ENCODE measurements at regions not wholly inside any gene's neighbourhood (a gene's known extent, or its start where the extent isn't known, plus 50 kb on each side); places are given as distances from the start of the nearest gene placed in this dataset.
"Not testable (repeated sequence)": the region's sequence is repeated elsewhere in the genome, so short reads cannot be mapped to it uniquely, and the experiment has no call there.

DNA sequence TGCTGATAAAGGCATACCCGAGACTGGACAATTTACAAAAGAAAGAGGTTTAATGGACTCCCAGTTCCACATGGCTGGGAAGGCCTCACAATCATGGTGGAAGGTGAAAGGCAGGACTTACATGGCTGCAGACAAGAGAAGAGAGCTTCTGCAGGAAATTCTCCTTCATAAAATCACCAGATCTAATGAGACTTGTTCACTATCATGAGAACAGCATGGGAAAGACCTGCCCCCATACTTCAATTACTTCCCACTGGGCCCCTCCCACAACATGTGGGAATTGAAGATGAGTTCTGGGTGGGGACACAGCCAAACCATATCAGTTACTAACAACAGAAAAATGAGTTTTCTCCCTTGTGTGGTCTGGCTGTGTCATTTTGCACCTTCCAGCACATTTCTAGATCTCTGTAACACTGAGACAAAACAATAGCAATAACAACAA is 741.4 kb downstream of the KCNT2 start:
- TF ChIP-seq, protein P1, sequence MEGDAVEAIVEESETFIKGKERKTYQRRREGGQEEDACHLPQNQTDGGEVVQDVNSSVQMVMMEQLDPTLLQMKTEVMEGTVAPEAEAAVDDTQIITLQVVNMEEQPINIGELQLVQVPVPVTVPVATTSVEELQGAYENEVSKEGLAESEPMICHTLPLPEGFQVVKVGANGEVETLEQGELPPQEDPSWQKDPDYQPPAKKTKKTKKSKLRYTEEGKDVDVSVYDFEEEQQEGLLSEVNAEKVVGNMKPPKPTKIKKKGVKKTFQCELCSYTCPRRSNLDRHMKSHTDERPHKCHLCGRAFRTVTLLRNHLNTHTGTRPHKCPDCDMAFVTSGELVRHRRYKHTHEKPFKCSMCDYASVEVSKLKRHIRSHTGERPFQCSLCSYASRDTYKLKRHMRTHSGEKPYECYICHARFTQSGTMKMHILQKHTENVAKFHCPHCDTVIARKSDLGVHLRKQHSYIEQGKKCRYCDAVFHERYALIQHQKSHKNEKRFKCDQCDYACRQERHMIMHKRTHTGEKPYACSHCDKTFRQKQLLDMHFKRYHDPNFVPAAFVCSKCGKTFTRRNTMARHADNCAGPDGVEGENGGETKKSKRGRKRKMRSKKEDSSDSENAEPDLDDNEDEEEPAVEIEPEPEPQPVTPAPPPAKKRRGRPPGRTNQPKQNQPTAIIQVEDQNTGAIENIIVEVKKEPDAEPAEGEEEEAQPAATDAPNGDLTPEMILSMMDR (IDR thresholded peaks at IDR 0.05; ENCODE audit: insufficient read depth, low read depth, low read length, missing control alignments), result no peak
- no peak for DNase-seq (ENCODE audit: low read depth)
- no peak overlapping the region for H3K4me3 ChIP-seq (ENCODE audit: low read depth, low read length)

DNA sequence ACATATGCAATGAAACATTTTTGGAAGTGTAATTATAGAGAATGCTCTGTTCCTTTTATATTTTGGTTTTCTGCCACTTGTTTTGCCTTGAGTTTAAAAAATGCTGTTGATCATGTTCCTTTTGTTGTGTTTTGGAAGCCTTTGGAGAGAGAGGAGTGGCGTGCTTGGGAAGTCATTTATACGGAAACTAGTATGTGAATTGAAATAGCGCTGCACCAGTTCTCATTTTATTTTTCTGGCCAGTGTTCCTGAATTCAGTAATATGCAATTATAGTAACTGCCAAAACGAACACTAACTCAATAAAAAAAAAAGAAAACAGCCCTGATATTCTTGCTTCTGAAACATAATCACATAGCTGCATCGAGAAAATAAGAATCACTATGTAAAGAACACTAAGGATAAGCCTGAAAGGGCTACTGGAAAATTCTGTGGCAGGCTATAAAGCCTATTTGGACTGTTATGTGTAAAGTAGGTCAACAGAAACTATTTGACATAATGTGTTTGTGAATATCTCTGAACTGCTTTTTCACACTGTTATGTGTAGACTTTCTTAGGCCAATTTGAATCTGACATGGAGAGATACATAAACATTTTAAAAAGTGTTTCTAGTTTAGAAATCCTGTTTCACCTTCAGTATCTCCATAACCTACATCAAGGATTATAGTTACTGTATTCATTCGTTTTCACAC is 742.0 kb downstream of the KCNT2 start:
- H3K4me3 ChIP-seq (ENCODE audit: low read depth, low read length), result no peak overlapping the region
- no peak for DNase-seq (ENCODE audit: low read depth)
- TF ChIP-seq, protein P1 (IDR thresholded peaks at IDR 0.05; ENCODE audit: insufficient read depth, low read depth, low read length, missing control alignments), result no peak

DNA sequence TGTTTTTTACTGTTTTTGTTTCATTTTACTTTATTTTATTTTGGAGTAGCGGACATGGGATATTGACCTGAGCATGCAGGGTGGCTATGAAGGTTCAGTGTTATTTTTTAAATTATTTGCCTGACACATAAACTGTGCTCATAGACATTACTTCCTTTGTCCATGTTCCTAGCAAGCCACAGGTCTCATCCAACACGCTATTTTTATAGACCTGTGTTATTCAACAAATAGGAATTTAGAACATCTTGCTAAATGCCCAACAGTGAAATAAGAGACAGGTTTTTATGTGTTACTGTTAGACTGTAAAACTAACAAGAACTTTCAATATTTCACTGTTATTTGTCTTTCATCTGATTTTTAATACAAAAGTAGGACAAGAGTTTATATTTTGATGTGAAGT is 756.4 kb downstream of the KCNT2 start:
- no peak overlapping the region for H3K4me3 ChIP-seq (ENCODE audit: low read depth, low read length)
- no peak for DNase-seq (ENCODE audit: low read depth)
- TF ChIP-seq, protein P1 (IDR thresholded peaks at IDR 0.05; ENCODE audit: insufficient read depth, low read depth, low read length, missing control alignments), result no peak

DNA sequence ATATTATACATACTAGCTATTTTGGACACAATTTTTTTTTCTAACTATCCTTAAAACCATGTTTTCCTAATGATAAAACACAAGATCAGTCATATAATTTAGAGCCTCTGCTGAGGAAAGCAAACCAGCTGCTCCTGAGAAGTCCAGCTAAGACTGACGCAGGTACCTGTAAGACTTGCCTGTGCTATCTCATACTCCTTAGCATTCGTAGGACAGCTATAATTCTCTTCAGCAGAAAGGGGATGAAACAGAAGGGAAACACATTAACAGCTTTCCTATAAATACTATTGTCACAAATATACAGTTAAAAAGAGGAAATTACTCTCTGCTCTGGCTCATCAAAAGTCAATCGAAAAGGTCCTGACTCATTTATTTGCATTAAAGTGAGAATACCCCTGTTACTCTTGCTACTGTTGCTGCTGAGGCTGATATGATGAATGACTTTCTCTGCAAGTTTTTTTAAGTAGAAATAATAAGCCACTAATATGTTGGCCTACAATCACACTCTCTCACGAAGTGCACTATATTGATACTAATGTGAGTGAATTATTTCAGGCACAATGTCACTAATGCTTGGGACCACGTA is 757.1 kb downstream of the KCNT2 start:
- H3K4me3 ChIP-seq (ENCODE audit: low read depth, low read length), result no peak overlapping the region
- no peak for DNase-seq (ENCODE audit: low read depth)
- TF ChIP-seq, protein P1 (IDR thresholded peaks at IDR 0.05; ENCODE audit: insufficient read depth, low read depth, low read length, missing control alignments), result no peak

DNA sequence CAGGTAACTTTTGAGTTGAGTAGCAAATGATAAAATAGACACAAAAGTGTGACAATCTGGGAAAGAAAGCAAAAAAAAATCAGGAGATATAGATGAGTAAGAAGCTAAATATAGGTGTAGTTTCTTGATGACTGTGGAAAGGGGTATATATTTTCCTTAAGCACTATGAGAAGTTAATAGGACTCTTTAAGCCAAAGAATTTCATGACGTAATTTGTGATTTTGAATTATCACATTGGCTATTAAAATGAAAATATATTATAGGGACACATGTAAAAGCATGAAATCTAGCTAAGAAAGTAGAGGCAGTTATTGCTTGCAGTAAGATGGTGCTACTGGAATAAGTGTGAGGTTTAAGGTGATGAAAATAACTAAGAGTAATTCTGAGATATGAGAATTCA is 759.1 kb downstream of the KCNT2 start:
- no peak overlapping the region for H3K4me3 ChIP-seq (ENCODE audit: low read depth, low read length)
- TF ChIP-seq, protein P1 (IDR thresholded peaks at IDR 0.05; ENCODE audit: insufficient read depth, low read depth, low read length, missing control alignments), result no peak
- no peak for DNase-seq (ENCODE audit: low read depth)

DNA sequence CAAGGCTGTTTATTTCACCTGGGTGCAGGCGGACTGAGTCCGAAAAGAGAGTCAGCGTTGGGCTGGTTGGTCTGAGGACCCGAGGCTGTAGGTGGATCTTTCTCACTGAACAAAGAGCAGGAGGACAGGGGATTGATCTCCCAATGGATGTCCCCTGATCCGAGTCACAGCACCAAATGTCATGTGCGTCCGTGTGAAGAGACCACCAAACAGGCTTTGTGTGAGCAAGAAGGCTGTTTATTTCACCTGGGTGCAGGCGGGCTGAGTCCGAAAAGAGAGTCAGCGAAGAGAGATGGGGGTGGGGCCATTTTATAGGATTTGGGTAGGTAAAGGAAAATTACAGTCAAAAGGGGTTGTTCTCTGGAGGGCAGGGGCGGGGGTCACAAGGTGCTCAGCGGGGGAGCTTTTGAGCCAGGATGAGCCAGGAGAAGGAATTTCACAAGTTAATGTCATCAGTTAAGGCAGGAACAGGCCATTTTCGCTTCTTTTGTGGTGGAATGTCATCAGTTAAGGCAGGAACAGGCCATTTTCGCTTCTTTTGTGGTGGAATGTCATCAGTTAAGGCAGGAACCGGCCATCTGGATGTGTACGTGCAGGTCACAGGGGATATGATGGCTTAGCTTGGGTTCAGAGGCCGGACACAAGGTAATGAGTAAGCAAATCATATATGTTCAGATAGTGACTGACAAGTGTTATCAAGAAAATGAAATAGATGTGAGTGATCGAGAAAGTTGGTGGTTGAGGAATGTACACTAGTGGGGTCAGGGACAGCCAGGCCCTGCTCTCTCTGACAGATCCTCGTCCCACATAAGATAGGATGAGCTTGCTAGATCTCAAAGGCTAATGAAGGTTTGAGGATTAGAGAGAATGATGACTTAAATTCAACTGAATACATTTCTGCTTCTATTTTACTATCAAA is 760.0 kb downstream of the KCNT2 start:
- H3K4me3 ChIP-seq (ENCODE audit: low read depth, low read length); DNase-seq (ENCODE audit: low read depth): not testable (repeated sequence)

DNA sequence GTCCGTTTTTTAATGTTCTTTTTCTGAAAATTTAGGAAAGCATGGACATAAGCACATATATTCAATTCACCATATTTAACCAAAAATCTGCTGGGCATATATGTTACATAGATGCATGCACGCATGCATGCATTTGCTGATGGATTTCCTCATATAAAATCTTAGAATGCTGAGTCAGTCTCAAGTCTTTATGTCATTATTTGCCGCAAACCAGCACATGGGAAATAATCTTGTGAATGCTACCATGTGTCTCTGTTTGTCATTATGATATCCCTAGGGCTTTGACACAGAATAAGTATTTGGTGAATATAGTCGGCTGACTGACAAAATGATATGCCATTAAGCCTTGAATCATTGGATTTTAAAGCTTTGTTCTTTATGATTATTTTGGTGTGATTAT is 776.5 kb downstream of the KCNT2 start:
- TF ChIP-seq, protein P1 (IDR thresholded peaks at IDR 0.05; ENCODE audit: insufficient read depth, low read depth, low read length, missing control alignments), result no peak
- DNase-seq (ENCODE audit: low read depth), result no peak
- no peak overlapping the region for H3K4me3 ChIP-seq (ENCODE audit: low read depth, low read length)
